GM21737 (cell line): ENCODE measurements at regions not wholly inside any gene's neighbourhood (a gene's known extent, or its start where the extent isn't known, plus 50 kb on each side); places are given as distances from the start of the nearest gene placed in this dataset.
"Not testable (repeated sequence)": the region's sequence is repeated elsewhere in the genome, so short reads cannot be mapped to it uniquely, and the experiment has no call there.

Experiments used
- ATAC-seq: cut with Tn5 transposase; IDR thresholded peaks from one replicate; pipeline ENCODE4 v1.9.1; 2021; ENCODE audit warnings: mild to moderate bottlenecking, moderate library complexity; ENCODE audit not compliant: unreplicated experiment

- ATAC-seq = no peak
Measured at GRCh38 chr1:219732814-219733491, 120.0 kb upstream of the ZC3H11B start.

- ATAC-seq = no peak
Measured at GRCh38 chr1:219731771-219732170, 118.9 kb upstream of the ZC3H11B start.

GRCh38 chr1:219726480-219727272, 113.8 kb upstream of the ZC3H11B start:
- no peak for ATAC-seq

GRCh38 chr1:219724440-219724839, 111.5 kb upstream of the ZC3H11B start:
- ATAC-seq = no peak

GRCh38 chr1:219717536-219717935, 104.6 kb upstream of the ZC3H11B start:
- no peak for ATAC-seq

- ATAC-seq = no peak
Measured at GRCh38 chr1:219716611-219717114, 103.8 kb upstream of the ZC3H11B start.

GRCh38 chr1:219713981-219714381, 101.1 kb upstream of the ZC3H11B start:
- no peak for ATAC-seq

- no peak for ATAC-seq
Measured at GRCh38 chr1:219712506-219712905, 99.6 kb upstream of the ZC3H11B start.

- ATAC-seq = no peak
Measured at GRCh38 chr1:219710529-219711194, 97.8 kb upstream of the ZC3H11B start.

GRCh38 chr1:219708919-219709543, 96.1 kb upstream of the ZC3H11B start:
- ATAC-seq = no peak

- ATAC-seq = not testable (repeated sequence)
Measured at GRCh38 chr1:219707885-219708284, 95.0 kb upstream of the ZC3H11B start.

- ATAC-seq = not testable (repeated sequence)
Measured at GRCh38 chr1:219704331-219704730, 91.4 kb upstream of the ZC3H11B start.

- ATAC-seq = no peak
Measured at GRCh38 chr1:219703368-219703639, 90.4 kb upstream of the ZC3H11B start.

- no peak for ATAC-seq
Measured at GRCh38 chr1:219701476-219701875, 88.6 kb upstream of the ZC3H11B start.

- ATAC-seq = no peak
Measured at GRCh38 chr1:219699870-219700269, 87.0 kb upstream of the ZC3H11B start.

- ATAC-seq = no peak
Measured at GRCh38 chr1:219697682-219698081, 84.8 kb upstream of the ZC3H11B start.

- no peak for ATAC-seq
Measured at GRCh38 chr1:219692981-219693380, 80.1 kb upstream of the ZC3H11B start.

- no peak for ATAC-seq
Measured at GRCh38 chr1:219689774-219690173, 76.9 kb upstream of the ZC3H11B start.

- ATAC-seq = no peak
Measured at GRCh38 chr1:219687779-219688178, 74.9 kb upstream of the ZC3H11B start.

- no peak for ATAC-seq
Measured at GRCh38 chr1:219686171-219686570, 73.3 kb upstream of the ZC3H11B start.

GRCh38 chr1:219682788-219683187, 69.9 kb upstream of the ZC3H11B start:
- no peak for ATAC-seq
